HG03025 (cell line): ENCODE measurements at regions not wholly inside any gene's neighbourhood (a gene's known extent, or its start where the extent isn't known, plus 50 kb on each side); places are given as distances from the start of the nearest gene placed in this dataset.

Experiments
- ATAC-seq: cut with Tn5 transposase; IDR thresholded peaks from one replicate; pipeline ENCODE4 v1.9.1; 2021; ENCODE audit warnings: mild to moderate bottlenecking, moderate library complexity; ENCODE audit not compliant: unreplicated experiment, low FRiP score

- ATAC-seq: no peak
Observed at GRCh38 chr3:177300039-177300833, 103.0 kb upstream of the TBL1XR1 start.

GRCh38 chr3:177300842-177301241 lies 103.6 kb upstream of the TBL1XR1 start:
- ATAC-seq: no peak

GRCh38 chr3:177306252-177306651 lies 109.0 kb upstream of the TBL1XR1 start:
- ATAC-seq: no peak

- no peak for ATAC-seq
Observed at GRCh38 chr3:177307391-177307790, 110.1 kb upstream of the TBL1XR1 start.

- ATAC-seq: no peak
Observed at GRCh38 chr3:177307826-177308225, 110.5 kb upstream of the TBL1XR1 start.

- ATAC-seq: no peak
Observed at GRCh38 chr3:177308286-177308685, 111.0 kb upstream of the TBL1XR1 start.

- no peak for ATAC-seq
Observed at GRCh38 chr3:177308911-177309310, 111.6 kb upstream of the TBL1XR1 start.

GRCh38 chr3:177312491-177312890 lies 115.2 kb upstream of the TBL1XR1 start:
- no peak for ATAC-seq

GRCh38 chr3:177314897-177315296 lies 117.6 kb upstream of the TBL1XR1 start:
- no peak for ATAC-seq

GRCh38 chr3:177317247-177317646 lies 120.0 kb upstream of the TBL1XR1 start:
- no peak for ATAC-seq

GRCh38 chr3:177318559-177318958 lies 121.3 kb upstream of the TBL1XR1 start:
- no peak for ATAC-seq

GRCh38 chr3:177320765-177321247 lies 123.5 kb upstream of the TBL1XR1 start:
- ATAC-seq: no peak

GRCh38 chr3:177321819-177322218 lies 124.5 kb upstream of the TBL1XR1 start:
- ATAC-seq: no peak

GRCh38 chr3:177322881-177323280 lies 125.6 kb upstream of the TBL1XR1 start:
- ATAC-seq: no peak

- no peak for ATAC-seq
Observed at GRCh38 chr3:177329854-177330253, 132.6 kb upstream of the TBL1XR1 start.

GRCh38 chr3:177330779-177331178 lies 133.5 kb upstream of the TBL1XR1 start:
- ATAC-seq: no peak

- ATAC-seq: no peak
Observed at GRCh38 chr3:177331203-177331835, 134.0 kb upstream of the TBL1XR1 start.

GRCh38 chr3:177332955-177333354 lies 135.7 kb upstream of the TBL1XR1 start:
- no peak for ATAC-seq

GRCh38 chr3:177333533-177334520 lies 136.5 kb upstream of the TBL1XR1 start:
- no peak for ATAC-seq

GRCh38 chr3:177334803-177335202 lies 137.5 kb upstream of the TBL1XR1 start:
- no peak for ATAC-seq

GRCh38 chr3:177335728-177336127 lies 138.4 kb upstream of the TBL1XR1 start:
- ATAC-seq: no peak
